Transverse colon (tissue), 4 donors: ENCODE measurements at regions not wholly inside any gene's neighbourhood (a gene's known extent, or its start where the extent isn't known, plus 50 kb on each side); places are given as distances from the start of the nearest gene placed in this dataset.

Experiments used
- DNase-seq: peaks from one replicate; pipeline ENCODE4 v3.0.0-alpha.2; 2019
- H3K27ac ChIP-seq, 4 donors: fragments of 200-600 bp; sonication (generic); 2 replicates each; pipeline ENCODE4 v1.5.1; 2016 to 2018; ENCODE audit warnings: inconsistent platforms in 4 of 4
- H3K27me3 ChIP-seq: fragments of 200-600 bp; sonication (generic); 2 replicates; pipeline ENCODE4 v1.5.1; 2017; ENCODE audit warnings: inconsistent platforms
- H3K36me3 ChIP-seq, 4 donors: fragments of 200-600 bp; sonication (generic); 2 replicates each; pipeline ENCODE4 v1.5.1; 2017 to 2019; ENCODE audit warnings: inconsistent platforms in 4 of 4
- H3K4me1 ChIP-seq, 4 donors: fragments of 200-600 bp; sonication (generic); 2 replicates each; pipeline ENCODE4 v1.5.1; 2017 to 2020; ENCODE audit warnings: inconsistent platforms in 4 of 4
- H3K4me3 ChIP-seq, 4 donors: fragments of 200-600 bp; sonication (generic); 1 replicate in 1 of 4; 2 replicates in 3 of 4; pipeline versions ENCODE4 v1.5.1 to v1.6.1; 2017 to 2019; ENCODE audit warnings: inconsistent platforms in 4 of 4
- H3K9me3 ChIP-seq, 2 donors: fragments of 200-600 bp; sonication (generic); 2 replicates each; pipeline ENCODE4 v1.5.1; 2017 to 2019; ENCODE audit warnings: inconsistent platforms in 2 of 2
- CTCF ChIP-seq, 5 experiments: fragments of 200-600 bp in 3 of 5; fragments of 450-650 bp in 2 of 5; sonication (generic) in 3 of 5; IDR thresholded peaks; 1 replicate in 2 of 5; 2 replicates in 3 of 5; pipeline ENCODE4 v1.5.1; 2016 to 2017; ENCODE audit warnings: antibody characterized with exemption in 5 of 5, inconsistent platforms in 3 of 5, mild to moderate bottlenecking in 2 of 5, moderate library complexity in 1 of 5
- EP300 ChIP-seq: sonication (generic); formaldehyde crosslinking; IDR thresholded peaks from one replicate; pipeline ENCODE4 v1.6.1; 2017; ENCODE audit warnings: antibody characterized with exemption, low read depth
- POLR2A ChIP-seq: fragments of 450-650 bp; IDR thresholded peaks from one replicate; pipeline ENCODE4 v1.6.1; 2016; ENCODE audit warnings: antibody characterized with exemption, mild to moderate bottlenecking, moderate library complexity
- POLR2AphosphoS5 ChIP-seq, 3 donors: sonication (generic); formaldehyde crosslinking; IDR thresholded peaks; one replicate each; pipeline ENCODE4 v1.6.1; 2016; ENCODE audit warnings: antibody characterized with exemption in 3 of 3
- WGBS, 2 donors: methylation state at CpG; one replicate each; pipeline ENCODE4 v1.1.5; 2018; ENCODE audit warnings: low coverage in 1 of 2; 5-methylcytosine and 5-hydroxymethylcytosine counted together
- in situ Hi-C, 4 donors: fragments of 200-750 bp; cut with MboI; loops; one replicate each; pipeline versions ENCODE4 v1.15.0 to v1.15.1; 2017; ENCODE audit warnings: low sequenced_read_pairs in 3 of 4, low pct_ligation_motif_present in 1 of 4, low pct_unique_long_range_greater_than_20kb in 1 of 4
- intact Hi-C: fragments of 100-400 bp; cut with DNase I; formaldehyde crosslinking; loops from one replicate; pipeline ENCODE4 v1.15.1; 2023; ENCODE audit warnings: low total_unique reads

DNA sequence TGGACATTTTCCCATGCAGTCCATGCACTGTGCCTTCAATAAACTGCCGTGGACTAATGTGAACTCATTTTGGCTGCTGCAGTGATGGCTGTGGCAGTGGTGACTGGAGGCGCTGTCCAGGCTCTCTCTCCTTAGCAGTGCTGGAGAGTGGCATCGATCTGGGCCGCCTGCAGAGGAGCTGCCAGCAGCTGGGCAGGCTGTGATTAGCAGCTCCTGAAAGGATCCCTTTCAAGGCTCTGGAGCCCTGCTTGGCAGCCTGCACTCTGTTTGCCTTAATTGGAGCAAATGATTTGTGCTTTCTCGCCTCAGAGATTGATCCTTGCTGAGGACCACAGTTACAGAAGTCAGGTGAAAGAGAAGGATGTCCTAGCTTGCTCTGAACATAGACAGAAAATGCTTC is 130.1 kb upstream of the VWC2 start:
- in situ Hi-C loops: no loop called here
- no peaks in the 10 kb centered on the region for H3K27me3 ChIP-seq
- WGBS, 2 donors: 53 to 71% methylated on average over 2 to 5 of the region's 5 CpGs
- intact Hi-C loops: no loop called here
- H3K9me3 ChIP-seq: no peaks in the 10 kb centered on the region
- no peaks in the 10 kb centered on the region for H3K4me1 ChIP-seq
- no peak overlapping the region for H3K27ac ChIP-seq
- DNase-seq: no peak
- no peaks in the 10 kb centered on the region for H3K36me3 ChIP-seq
- TF ChIP-seq POLR2A (no peak), CTCF (IDR thresholded peaks at IDR 0.05) (no peak), EP300 (no peak), POLR2AphosphoS5 (IDR thresholded peaks at IDR 0.05) (no peak)
- no peak overlapping the region for H3K4me3 ChIP-seq

GRCh38 chr7:49643736-49644135 is 129.7 kb upstream of the VWC2 start:
- in situ Hi-C loops: no loop called here
- no peak for TF ChIP-seq POLR2AphosphoS5 (IDR thresholded peaks at IDR 0.05)
- TF ChIP-seq POLR2A: no peak
- no peak for TF ChIP-seq EP300
- TF ChIP-seq CTCF (IDR thresholded peaks at IDR 0.05): no peak

GRCh38 chr7:49644396-49645166 is 128.9 kb upstream of the VWC2 start:
- no peak for DNase-seq
- Histone ChIP-seq H3K27me3 (no peaks in the 10 kb centered on the region), H3K9me3 (no peaks in the 10 kb centered on the region), H3K27ac (no peak overlapping the region), H3K4me1 (no peaks in the 10 kb centered on the region), H3K36me3 (no peaks in the 10 kb centered on the region), H3K4me3 (no peak overlapping the region)
- in situ Hi-C loops (no loop called here), intact Hi-C loops (no loop called here)
- 69 to 86% methylated on average over 3 of the region's 3 CpGs for WGBS, 2 donors
- TF ChIP-seq CTCF (IDR thresholded peaks at IDR 0.05) (no peak), POLR2AphosphoS5 (IDR thresholded peaks at IDR 0.05) (no peak), POLR2A (no peak), EP300 (no peak)

More at GRCh38 chr7:49643736-49644135, 129.7 kb upstream of the VWC2 start:
- Histone ChIP-seq H3K9me3 (no peaks in the 10 kb centered on the region), H3K4me3 (no peak overlapping the region), H3K36me3 (no peaks in the 10 kb centered on the region), H3K4me1 (no peaks in the 10 kb centered on the region), H3K27ac (no peak overlapping the region), H3K27me3 (no peaks in the 10 kb centered on the region)
- intact Hi-C loops: no loop called here
- 79 to 92% methylated on average over 4 of the region's 4 CpGs for WGBS, 2 donors
- no peak for DNase-seq

DNA sequence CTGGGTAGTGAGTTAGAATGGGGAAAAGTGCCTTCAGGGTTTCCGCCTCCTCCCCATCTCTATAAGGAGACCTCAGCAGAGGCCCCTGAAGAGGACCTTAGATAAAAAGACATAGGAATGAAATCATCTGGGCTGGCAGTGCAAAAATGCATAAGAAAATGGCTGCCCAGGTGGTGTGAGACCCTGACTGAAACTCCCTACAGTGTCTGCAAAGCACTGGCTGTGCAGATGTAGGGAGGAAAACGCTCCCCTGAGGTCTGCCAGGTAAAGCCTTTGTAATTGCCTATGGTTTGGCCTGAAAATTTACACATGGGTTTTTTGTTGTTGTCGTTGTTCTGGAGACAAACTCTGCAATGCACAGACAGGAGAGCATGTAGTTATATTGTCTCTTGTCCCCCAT is 128.1 kb upstream of the VWC2 start:
- H3K4me1 ChIP-seq: no peaks in the 10 kb centered on the region
- TF ChIP-seq CTCF (IDR thresholded peaks at IDR 0.05) (no peak), EP300 (no peak), POLR2AphosphoS5 (IDR thresholded peaks at IDR 0.05) (no peak)
- H3K27me3 ChIP-seq: no peaks in the 10 kb centered on the region
- H3K4me3 ChIP-seq: no peak overlapping the region
- intact Hi-C loops (no loop called here), in situ Hi-C loops (no loop called here)
- no peak for DNase-seq
- H3K27ac ChIP-seq: no peak overlapping the region
- 48 to 76% methylated on average over 2 to 3 of the region's 3 CpGs for WGBS, 2 donors
- no peaks in the 10 kb centered on the region for H3K36me3 ChIP-seq
- no peaks in the 10 kb centered on the region for H3K9me3 ChIP-seq
